Uterus (tissue), 2 donors: ENCODE measurements at regions not wholly inside any gene's neighbourhood (a gene's known extent, or its start where the extent isn't known, plus 50 kb on each side); places are given as distances from the start of the nearest gene placed in this dataset.

Experiments
- CTCF ChIP-seq, 4 experiments: fragments of 200-600 bp in 2 of 4; fragments of 450-650 bp in 2 of 4; sonication (generic) in 2 of 4; IDR thresholded peaks; one replicate each; pipeline ENCODE4 v1.5.1; 2016 to 2019; ENCODE audit warnings: antibody characterized with exemption in 4 of 4, mild to moderate bottlenecking in 2 of 4, moderate library complexity in 1 of 4
- POLR2A ChIP-seq, 2 donors: fragments of 450-650 bp; IDR thresholded peaks; one replicate each; pipeline ENCODE4 v1.6.1; 2016; ENCODE audit warnings: antibody characterized with exemption in 2 of 2, mild to moderate bottlenecking in 1 of 2, moderate library complexity in 1 of 2

GRCh38 chr16:50947826-50948225 lies 203.2 kb downstream of the SALL1 start:
- TF ChIP-seq CTCF (IDR thresholded peaks at IDR 0.05) (no peak), POLR2A (IDR thresholded peaks at IDR 0.05) (no peak)
